Brain microvascular endothelial cell (primary cell): ENCODE measurements at regions not wholly inside any gene's neighbourhood (a gene's known extent, or its start where the extent isn't known, plus 50 kb on each side); places are given as distances from the start of the nearest gene placed in this dataset.

Source experiments
- DNase-seq: peaks from one replicate; pipeline ENCODE4 v3.0.0-alpha.2; 2020
- H3K27ac ChIP-seq: fragments of 250-450 bp; sonication (Bioruptor Pico); 2 replicates; pipeline ENCODE4 v1.5.1; 2020; ENCODE audit warnings: mild to moderate bottlenecking, moderate library complexity
- H3K27me3 ChIP-seq: fragments of 250-450 bp; sonication (Bioruptor Pico); replicated peaks from 2 replicates; pipeline ENCODE4 v1.5.1; 2020; ENCODE audit warnings: mild to moderate bottlenecking
- H3K36me3 ChIP-seq: fragments of 250-450 bp; sonication (Bioruptor Pico); replicated peaks from 2 replicates; pipeline ENCODE4 v1.5.1; 2020; ENCODE audit warnings: mild to moderate bottlenecking
- H3K4me3 ChIP-seq: 2 replicates; pipeline ENCODE4 v1.5.1; 2011; ENCODE audit warnings: low read depth, mild to moderate bottlenecking, control low read depth, low read length, moderate library complexity
- in situ Hi-C: cut with HindIII; loops from 2 replicates; pipeline ENCODE4 v1.10.0; 2017; ENCODE audit warnings: low sequenced_read_pairs, low pct_ligation_motif_present
- TF ChIP-seq, protein P1 (sequence below): IDR thresholded peaks from 2 replicates; pipeline ENCODE4 v1.5.1; 2011; ENCODE audit warnings: low read depth, mild to moderate bottlenecking, moderate library complexity, low read length, control low read depth, inconsistent platforms; ENCODE audit errors: missing control alignments

GRCh38 chr6:106763361-106763760, 134.0 kb downstream of the QRSL1 start:
- no peak overlapping the region for H3K4me3 ChIP-seq
- in situ Hi-C loops, result no loop called here
- H3K36me3 ChIP-seq, result no peaks in the 10 kb centered on the region
- no peak for DNase-seq
- TF ChIP-seq, protein P1, sequence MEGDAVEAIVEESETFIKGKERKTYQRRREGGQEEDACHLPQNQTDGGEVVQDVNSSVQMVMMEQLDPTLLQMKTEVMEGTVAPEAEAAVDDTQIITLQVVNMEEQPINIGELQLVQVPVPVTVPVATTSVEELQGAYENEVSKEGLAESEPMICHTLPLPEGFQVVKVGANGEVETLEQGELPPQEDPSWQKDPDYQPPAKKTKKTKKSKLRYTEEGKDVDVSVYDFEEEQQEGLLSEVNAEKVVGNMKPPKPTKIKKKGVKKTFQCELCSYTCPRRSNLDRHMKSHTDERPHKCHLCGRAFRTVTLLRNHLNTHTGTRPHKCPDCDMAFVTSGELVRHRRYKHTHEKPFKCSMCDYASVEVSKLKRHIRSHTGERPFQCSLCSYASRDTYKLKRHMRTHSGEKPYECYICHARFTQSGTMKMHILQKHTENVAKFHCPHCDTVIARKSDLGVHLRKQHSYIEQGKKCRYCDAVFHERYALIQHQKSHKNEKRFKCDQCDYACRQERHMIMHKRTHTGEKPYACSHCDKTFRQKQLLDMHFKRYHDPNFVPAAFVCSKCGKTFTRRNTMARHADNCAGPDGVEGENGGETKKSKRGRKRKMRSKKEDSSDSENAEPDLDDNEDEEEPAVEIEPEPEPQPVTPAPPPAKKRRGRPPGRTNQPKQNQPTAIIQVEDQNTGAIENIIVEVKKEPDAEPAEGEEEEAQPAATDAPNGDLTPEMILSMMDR, result no peak
- H3K27ac ChIP-seq, result no peak overlapping the region
- H3K27me3 ChIP-seq, result no peaks in the 10 kb centered on the region

- TF ChIP-seq, protein P1, result no peak
These were observed 131.8 kb downstream of the QRSL1 start for GRCh38 chr6:106761160-106761559.

DNA sequence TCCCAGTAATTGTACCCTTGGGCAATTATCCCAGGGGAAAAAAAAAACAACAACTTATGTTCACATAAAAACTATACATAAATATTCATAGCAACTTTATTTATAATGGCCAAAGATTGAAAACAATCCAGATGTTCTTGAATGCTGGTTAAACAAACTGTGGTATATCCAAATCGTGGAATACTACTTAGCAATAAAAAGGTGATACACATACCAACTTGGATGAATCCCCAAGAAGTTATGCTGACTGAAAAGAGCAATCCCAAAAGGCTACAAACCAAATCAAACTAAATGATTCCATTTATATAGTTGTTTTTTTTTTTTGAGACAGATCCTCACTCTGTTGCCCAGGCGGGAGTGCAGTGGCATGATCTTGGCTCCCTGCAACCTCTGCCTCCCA, 129.7 kb downstream of the QRSL1 start:
- Histone ChIP-seq H3K27me3 (no peaks in the 10 kb centered on the region), H3K27ac (no peak overlapping the region), H3K36me3 (no peaks in the 10 kb centered on the region), H3K4me3 (no peak overlapping the region)
- DNase-seq, result no peak
- TF ChIP-seq, protein P1, result no peak
- in situ Hi-C loops, result no loop called here

More at GRCh38 chr6:106761160-106761559, 131.8 kb downstream of the QRSL1 start:
- H3K36me3 ChIP-seq, result no peaks in the 10 kb centered on the region
- no peak overlapping the region for H3K27ac ChIP-seq
- H3K4me3 ChIP-seq, result no peak overlapping the region
- no peak for DNase-seq
- in situ Hi-C loops, result no loop called here
- no peaks in the 10 kb centered on the region for H3K27me3 ChIP-seq

- no peaks in the 10 kb centered on the region for H3K27me3 ChIP-seq
- H3K4me3 ChIP-seq, result no peak overlapping the region
- H3K27ac ChIP-seq, result no peak overlapping the region
- in situ Hi-C loops, result no loop called here
- TF ChIP-seq, protein P1, result no peak
- no peaks in the 10 kb centered on the region for H3K36me3 ChIP-seq
- DNase-seq, result no peak
These were observed 128.5 kb downstream of the QRSL1 start for GRCh38 chr6:106757722-106758467.

- no peaks in the 10 kb centered on the region for H3K36me3 ChIP-seq
- DNase-seq, result no peak
- in situ Hi-C loops, result no loop called here
- TF ChIP-seq, protein P1, result no peak
- no peak overlapping the region for H3K4me3 ChIP-seq
- H3K27me3 ChIP-seq, result no peaks in the 10 kb centered on the region
- H3K27ac ChIP-seq, result no peak overlapping the region
These were observed 127.9 kb downstream of the QRSL1 start for GRCh38 chr6:106757267-106757666.

DNA sequence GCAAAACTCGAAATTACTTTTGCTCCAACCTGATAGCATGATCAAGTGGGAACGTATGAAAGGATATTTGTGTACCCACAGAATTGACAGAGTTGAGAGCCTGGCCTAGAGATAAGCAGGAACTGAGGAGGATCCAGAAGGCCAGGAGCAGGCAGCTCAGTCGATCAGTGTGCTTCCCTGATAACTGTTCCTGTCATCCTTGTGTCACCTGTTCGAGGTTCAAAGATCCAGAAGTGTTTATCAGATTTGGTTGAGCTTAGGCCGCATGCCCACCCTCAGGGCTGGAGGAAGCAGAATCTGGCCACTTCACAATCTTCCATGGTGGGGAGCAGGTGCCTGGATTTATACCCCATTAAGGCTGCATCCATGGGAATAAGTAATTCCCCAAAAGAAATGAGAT, 124.8 kb downstream of the QRSL1 start:
- H3K27ac ChIP-seq, result no peak overlapping the region
- no peaks in the 10 kb centered on the region for H3K36me3 ChIP-seq
- in situ Hi-C loops, result no loop called here
- no peak overlapping the region for H3K4me3 ChIP-seq
- no peak for DNase-seq
- H3K27me3 ChIP-seq, result no peaks in the 10 kb centered on the region
- TF ChIP-seq, protein P1, result no peak
